Trophoblast cell (in vitro differentiated cells and primary cell): ENCODE measurements at regions not wholly inside any gene's neighbourhood (a gene's known extent, or its start where the extent isn't known, plus 50 kb on each side); places are given as distances from the start of the nearest gene placed in this dataset.

Experiments used
- DNase-seq, 2 donors: peaks; one replicate each; pipeline ENCODE4 v3.0.0-alpha.2; 2016
- H2AFZ ChIP-seq: 2 replicates; pipeline ENCODE4 v1.6.1; 2013; ENCODE audit warnings: low read length, moderate library complexity, mild to moderate bottlenecking; ENCODE audit not compliant: insufficient read depth, poor library complexity
- H2AK5ac ChIP-seq: 2 replicates; pipeline ENCODE4 v1.6.1; 2013; ENCODE audit warnings: mild to moderate bottlenecking, low read length
- H2BK120ac ChIP-seq: 2 replicates; pipeline ENCODE4 v1.6.1; 2013; ENCODE audit warnings: low read length, mild to moderate bottlenecking, moderate library complexity; ENCODE audit not compliant: insufficient read depth, poor library complexity
- H2BK12ac ChIP-seq: 2 replicates; pipeline ENCODE4 v1.6.1; 2013; ENCODE audit warnings: mild to moderate bottlenecking, low read length, moderate library complexity
- H2BK5ac ChIP-seq: 2 replicates; pipeline ENCODE4 v1.6.1; 2013; ENCODE audit warnings: low read length, low read depth, moderate library complexity, mild to moderate bottlenecking; ENCODE audit not compliant: poor library complexity
- H3K14ac ChIP-seq: 2 replicates; pipeline ENCODE4 v1.6.1; 2013; ENCODE audit warnings: mild to moderate bottlenecking, low read length
- H3K18ac ChIP-seq: 2 replicates; pipeline ENCODE4 v1.6.1; 2013; ENCODE audit warnings: mild to moderate bottlenecking, low read length
- H3K23ac ChIP-seq: 2 replicates; pipeline ENCODE4 v1.6.1; 2013; ENCODE audit warnings: low read length
- H3K27ac ChIP-seq: 2 replicates; pipeline ENCODE4 v1.5.1; 2013; ENCODE audit warnings: low read depth, mild to moderate bottlenecking, inconsistent platforms, low read length, moderate library complexity
- H3K27me3 ChIP-seq: 2 replicates; pipeline ENCODE4 v1.6.1; 2013; ENCODE audit warnings: inconsistent platforms, mild to moderate bottlenecking, low read length, moderate library complexity; ENCODE audit not compliant: insufficient read depth
- H3K36me3 ChIP-seq, 2 experiments: 1 replicate in 1 of 2; 2 replicates in 1 of 2; pipeline ENCODE4 v1.6.1; 2013; ENCODE audit warnings: low read length in 2 of 2, mild to moderate bottlenecking in 2 of 2, moderate library complexity in 1 of 2; ENCODE audit not compliant: insufficient read depth in 2 of 2, control insufficient read depth in 1 of 2
- H3K4ac ChIP-seq: 2 replicates; pipeline ENCODE4 v1.6.1; 2013; ENCODE audit warnings: low read depth, mild to moderate bottlenecking, low read length, moderate library complexity
- H3K4me1 ChIP-seq, 2 experiments: 1 replicate in 1 of 2; 2 replicates in 1 of 2; pipeline ENCODE4 v1.6.1; 2013; ENCODE audit warnings: low read length in 2 of 2, mild to moderate bottlenecking in 2 of 2, moderate library complexity in 1 of 2; ENCODE audit not compliant: insufficient read depth in 2 of 2, control insufficient read depth in 1 of 2
- H3K4me2 ChIP-seq: 2 replicates; pipeline ENCODE4 v1.6.1; 2013; ENCODE audit warnings: inconsistent platforms, mild to moderate bottlenecking, low read length, moderate library complexity
- H3K4me3 ChIP-seq: 2 replicates; pipeline ENCODE4 v1.5.1; 2013; ENCODE audit warnings: mild to moderate bottlenecking, low read depth, low read length, inconsistent platforms
- H3K79me1 ChIP-seq: one replicate; pipeline ENCODE4 v1.6.1; 2013; ENCODE audit warnings: low read length
- H3K79me2 ChIP-seq: 2 replicates; pipeline ENCODE4 v1.6.1; 2013; ENCODE audit warnings: low read length, mild to moderate bottlenecking; ENCODE audit not compliant: control insufficient read depth, insufficient read depth, poor library complexity
- H3K9ac ChIP-seq: 2 replicates; pipeline ENCODE4 v1.6.1; 2013; ENCODE audit warnings: mild to moderate bottlenecking, low read length
- H3K9me3 ChIP-seq: 2 replicates; pipeline ENCODE4 v1.6.1; 2013; ENCODE audit warnings: low read depth, mild to moderate bottlenecking, control low read depth, inconsistent platforms, low read length; ENCODE audit not compliant: insufficient read depth
- H4K12ac ChIP-seq: 2 replicates; pipeline ENCODE4 v1.6.1; 2013; ENCODE audit warnings: low read depth, mild to moderate bottlenecking, low read length, moderate library complexity
- H4K8ac ChIP-seq: 2 replicates; pipeline ENCODE4 v1.6.1; 2013; ENCODE audit warnings: low read depth, mild to moderate bottlenecking, low read length, moderate library complexity
- H4K91ac ChIP-seq: one replicate; pipeline ENCODE4 v1.6.1; 2013; ENCODE audit warnings: low read depth, mild to moderate bottlenecking, low read length, moderate library complexity
- WGBS: extraction: QIAGEN DNeasy Blood & Tissue Kit; methylation state at CpG from one replicate; pipeline ENCODE4 v1.1.7; 2013; ENCODE audit warnings: missing lambda C conversion rate; ENCODE audit not compliant: insufficient read length, insufficient coverage; ENCODE audit errors: extremely low coverage; 5-methylcytosine and 5-hydroxymethylcytosine counted together

DNA sequence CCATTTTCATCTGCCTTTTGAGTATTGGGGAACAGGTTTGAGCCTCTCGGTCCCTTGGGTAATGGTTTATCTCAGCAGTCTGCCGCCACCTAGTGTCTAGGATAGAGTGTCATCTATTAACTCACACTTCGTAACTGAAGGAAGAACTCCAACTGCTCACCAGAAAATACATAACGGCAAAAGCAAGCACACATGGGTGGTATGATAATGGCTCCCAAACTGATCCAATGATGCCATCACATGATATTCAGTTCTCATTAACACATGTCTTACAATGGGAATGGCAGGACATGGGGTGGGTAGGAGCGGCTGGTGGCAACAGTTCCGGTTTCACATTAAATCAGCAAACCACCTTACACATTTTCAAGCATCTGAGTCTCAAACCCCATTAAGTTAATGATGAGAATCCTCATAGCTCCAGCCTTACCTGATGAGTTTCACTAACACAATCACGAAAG is 110.7 kb upstream of the PHACTR1 start:
- H2BK12ac ChIP-seq = no peak overlapping the region
- H3K4me3 ChIP-seq = no peak overlapping the region
- no peak overlapping the region for H2BK5ac ChIP-seq
- H3K27me3 ChIP-seq = no peaks in the 10 kb centered on the region
- DNase-seq = peak; percentile 20 to 70
- no peak overlapping the region for H2AK5ac ChIP-seq
- peaks cover 2 to 11% of the 10 kb centered on the region in 2 experiments for H3K4me1 ChIP-seq
- H4K91ac ChIP-seq = no peak overlapping the region
- no peaks in the 10 kb centered on the region for H3K9me3 ChIP-seq
- peaks cover 5% of the 10 kb centered on the region for H3K79me1 ChIP-seq
- no peaks in the 10 kb centered on the region for H3K79me2 ChIP-seq
- no peaks in the 10 kb centered on the region for H3K36me3 ChIP-seq
- no CpG with 5 or more reads among the region's 7 CpGs for WGBS
- H3K14ac ChIP-seq = no peak overlapping the region
- no peak overlapping the region for H3K23ac ChIP-seq
- H3K4ac ChIP-seq = no peak overlapping the region
- H2BK120ac ChIP-seq = no peak overlapping the region
- H3K27ac ChIP-seq = no peak overlapping the region
- H4K12ac ChIP-seq = no peak overlapping the region
- no peak overlapping the region for H3K4me2 ChIP-seq
- H4K8ac ChIP-seq = no peak overlapping the region
- H2AFZ ChIP-seq = no peak overlapping the region
- H3K18ac ChIP-seq = no peak overlapping the region
- no peak overlapping the region for H3K9ac ChIP-seq

DNA sequence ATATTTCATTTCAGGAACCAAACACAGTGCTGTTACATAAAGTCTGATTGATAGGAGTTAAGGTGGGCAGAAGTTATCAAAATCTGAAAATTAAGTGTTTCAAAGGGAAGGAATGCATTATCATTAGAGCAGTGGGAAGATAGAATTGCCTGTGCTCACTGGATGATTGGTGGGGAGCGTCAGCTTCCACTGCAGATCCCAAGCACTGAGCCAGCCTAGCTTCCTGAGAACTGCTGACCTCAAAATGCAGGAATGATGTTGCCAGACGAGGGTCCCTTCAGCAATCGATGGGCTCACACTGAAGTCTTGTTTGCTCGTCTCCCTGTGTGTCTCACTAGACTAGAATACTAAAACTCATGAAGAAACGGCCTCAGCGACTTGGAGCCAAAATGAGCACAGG is 110.0 kb upstream of the PHACTR1 start:
- H3K14ac ChIP-seq = no peak overlapping the region
- no peaks in the 10 kb centered on the region for H3K79me2 ChIP-seq
- no peak overlapping the region for H2AK5ac ChIP-seq
- no peak overlapping the region for H3K23ac ChIP-seq
- no peak overlapping the region for H4K91ac ChIP-seq
- H3K27me3 ChIP-seq = no peaks in the 10 kb centered on the region
- no peak overlapping the region for H2BK5ac ChIP-seq
- no peaks in the 10 kb centered on the region for H3K36me3 ChIP-seq
- H3K79me1 ChIP-seq = peaks cover 5% of the 10 kb centered on the region
- H3K9me3 ChIP-seq = no peaks in the 10 kb centered on the region
- no peak overlapping the region for H3K18ac ChIP-seq
- no peak overlapping the region for H3K27ac ChIP-seq
- no CpG with 5 or more reads among the region's 6 CpGs for WGBS
- H3K9ac ChIP-seq = no peak overlapping the region
- H2AFZ ChIP-seq = no peak overlapping the region
- H4K8ac ChIP-seq = no peak overlapping the region
- peaks cover 2 to 11% of the 10 kb centered on the region in 2 experiments for H3K4me1 ChIP-seq
- no peak overlapping the region for H3K4ac ChIP-seq
- DNase-seq = no peak
- H2BK12ac ChIP-seq = no peak overlapping the region
- H2BK120ac ChIP-seq = no peak overlapping the region
- H3K4me2 ChIP-seq = no peak overlapping the region
- H4K12ac ChIP-seq = no peak overlapping the region
- H3K4me3 ChIP-seq = no peak overlapping the region

GRCh38 chr6:12608016-12608860 is 108.3 kb upstream of the PHACTR1 start:
- H3K79me2 ChIP-seq = no peaks in the 10 kb centered on the region
- no peak overlapping the region for H4K12ac ChIP-seq
- H3K23ac ChIP-seq = no peak overlapping the region
- H3K9ac ChIP-seq = no peak overlapping the region
- DNase-seq = peak in 1 of 2 donors; percentile 13
- H3K36me3 ChIP-seq = no peaks in the 10 kb centered on the region
- no peak overlapping the region for H4K8ac ChIP-seq
- H3K4me1 ChIP-seq = no peaks in the 10 kb centered on the region
- H3K4ac ChIP-seq = no peak overlapping the region
- no peak overlapping the region for H2BK12ac ChIP-seq
- H2BK120ac ChIP-seq = no peak overlapping the region
- no peaks in the 10 kb centered on the region for H3K9me3 ChIP-seq
- WGBS = no CpG with 5 or more reads among the region's 8 CpGs
- no peaks in the 10 kb centered on the region for H3K79me1 ChIP-seq
- H3K4me3 ChIP-seq = no peak overlapping the region
- H3K27me3 ChIP-seq = no peaks in the 10 kb centered on the region
- no peak overlapping the region for H3K14ac ChIP-seq
- no peak overlapping the region for H4K91ac ChIP-seq
- H3K27ac ChIP-seq = no peak overlapping the region
- no peak overlapping the region for H2BK5ac ChIP-seq
- H2AK5ac ChIP-seq = no peak overlapping the region
- no peak overlapping the region for H3K18ac ChIP-seq
- no peak overlapping the region for H3K4me2 ChIP-seq
- no peak overlapping the region for H2AFZ ChIP-seq

GRCh38 chr6:12608874-12609273 is 107.7 kb upstream of the PHACTR1 start:
- no peak overlapping the region for H3K4me3 ChIP-seq
- H3K27ac ChIP-seq = no peak overlapping the region
- no peaks in the 10 kb centered on the region for H3K9me3 ChIP-seq
- H2AK5ac ChIP-seq = no peak overlapping the region
- H3K9ac ChIP-seq = no peak overlapping the region
- no peaks in the 10 kb centered on the region for H3K4me1 ChIP-seq
- H4K91ac ChIP-seq = no peak overlapping the region
- no peak overlapping the region for H4K8ac ChIP-seq
- WGBS = no CpG with 5 or more reads among the region's 3 CpGs
- DNase-seq = no peak
- no peak overlapping the region for H2BK5ac ChIP-seq
- H3K23ac ChIP-seq = no peak overlapping the region
- H4K12ac ChIP-seq = no peak overlapping the region
- no peaks in the 10 kb centered on the region for H3K79me2 ChIP-seq
- H3K4me2 ChIP-seq = no peak overlapping the region
- no peaks in the 10 kb centered on the region for H3K79me1 ChIP-seq
- no peak overlapping the region for H3K18ac ChIP-seq
- H3K36me3 ChIP-seq = no peaks in the 10 kb centered on the region
- H2BK12ac ChIP-seq = no peak overlapping the region
- H3K27me3 ChIP-seq = no peaks in the 10 kb centered on the region
- no peak overlapping the region for H2BK120ac ChIP-seq
- H3K14ac ChIP-seq = no peak overlapping the region
- H2AFZ ChIP-seq = no peak overlapping the region
- no peak overlapping the region for H3K4ac ChIP-seq
